ENCODE measurements at regions not wholly inside any gene's neighbourhood (a gene's known extent, or its start where the extent isn't known, plus 50 kb on each side); places are given as distances from the start of the nearest gene placed in this dataset.

DNA sequence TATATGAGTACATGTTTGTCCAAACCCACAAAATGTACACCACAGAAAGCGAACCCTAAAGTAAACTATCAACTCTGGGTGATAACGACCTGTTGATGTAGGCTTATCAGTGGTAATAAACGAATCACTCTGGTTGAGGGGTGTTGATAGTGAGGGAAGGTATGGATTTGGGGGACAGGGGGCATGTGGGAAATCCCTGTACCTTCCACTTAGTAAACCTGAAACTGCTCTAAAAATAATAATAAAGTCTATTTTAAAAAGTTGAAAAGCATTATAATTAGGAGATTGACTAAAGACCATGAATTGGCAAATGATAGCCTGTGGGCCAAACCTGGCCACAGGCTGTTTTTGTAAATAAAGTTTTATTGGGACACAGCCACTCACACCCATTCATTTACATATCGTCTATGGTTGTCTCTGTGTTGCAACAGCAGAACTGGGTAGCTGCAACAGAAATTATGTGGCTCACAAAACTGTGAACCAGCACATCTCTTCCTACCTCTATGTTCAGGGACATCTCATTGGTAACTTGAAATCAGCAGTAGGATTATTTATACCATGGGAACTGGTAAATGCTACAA lies 85.5 kb upstream of the CDYL2 start:
- CTCF ChIA-PET, result no interaction called here
- H3K36me3 ChIP-seq (ENCODE audit: control insufficient read depth, insufficient read depth, low read length), result no peaks in the 10 kb centered on the region
- H3K4me3 ChIP-seq (ENCODE audit: low read depth, low read length), result no peak overlapping the region
- TF ChIP-seq CTCF (IDR thresholded peaks at IDR 0.05; ENCODE audit: insufficient read depth, low read depth, low read length), result no peak
- POLR2A ChIA-PET, result no interaction called here
- no peak for DNase-seq (ENCODE audit: low read depth)
- H3K27me3 ChIP-seq (ENCODE audit: control insufficient read depth, insufficient read depth, low read length), result no peaks in the 10 kb centered on the region

GRCh38 chr16:80887062-80887461 lies 82.7 kb upstream of the CDYL2 start:
- TF ChIP-seq CTCF (IDR thresholded peaks at IDR 0.05; ENCODE audit: insufficient read depth, low read depth, low read length), result no peak
- ChIA-PET POLR2A (no interaction called here), CTCF (no interaction called here)
- no peak overlapping the region for H3K4me3 ChIP-seq (ENCODE audit: low read depth, low read length)
- no peaks in the 10 kb centered on the region for H3K36me3 ChIP-seq (ENCODE audit: control insufficient read depth, insufficient read depth, low read length)
- DNase-seq (ENCODE audit: low read depth), result no peak
- H3K27me3 ChIP-seq (ENCODE audit: control insufficient read depth, insufficient read depth, low read length), result no peaks in the 10 kb centered on the region

- DNase-seq (ENCODE audit: low read depth), result no peak
- H3K4me3 ChIP-seq (ENCODE audit: low read depth, low read length), result no peak overlapping the region
- CTCF ChIA-PET, result no interaction called here
- no peaks in the 10 kb centered on the region for H3K36me3 ChIP-seq (ENCODE audit: control insufficient read depth, insufficient read depth, low read length)
- no peaks in the 10 kb centered on the region for H3K27me3 ChIP-seq (ENCODE audit: control insufficient read depth, insufficient read depth, low read length)
- POLR2A ChIA-PET, result no interaction called here
- no peak for TF ChIP-seq CTCF (IDR thresholded peaks at IDR 0.05; ENCODE audit: insufficient read depth, low read depth, low read length)
Observed at GRCh38 chr16:80883816-80884215, 79.4 kb upstream of the CDYL2 start.

DNA sequence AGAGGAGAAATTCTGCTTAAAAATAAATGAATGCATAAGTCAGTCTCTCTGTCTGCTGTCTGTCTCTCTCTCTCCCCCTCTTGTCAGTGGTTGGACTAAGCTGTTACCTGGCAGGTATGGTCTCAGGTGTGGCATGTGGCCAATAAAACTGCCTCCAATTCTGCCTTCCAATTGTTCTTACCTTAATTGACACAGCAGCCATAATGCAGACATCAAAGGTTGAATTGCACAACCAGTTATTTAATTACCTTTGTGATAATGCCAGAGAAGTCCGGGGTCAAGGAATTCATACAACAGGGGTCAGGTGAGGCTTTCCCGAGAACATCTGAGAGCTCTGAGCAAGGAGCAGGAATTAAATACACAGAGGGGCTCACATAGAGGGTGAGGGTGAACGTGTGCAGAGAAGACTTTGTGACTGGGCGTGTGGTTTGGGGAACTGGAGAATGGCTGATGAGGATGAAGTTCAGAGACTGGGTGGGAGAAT lies 78.8 kb upstream of the CDYL2 start:
- POLR2A ChIA-PET, result no interaction called here
- Histone ChIP-seq H3K4me3 (ENCODE audit: low read depth, low read length) (no peak overlapping the region), H3K36me3 (ENCODE audit: control insufficient read depth, insufficient read depth, low read length) (no peaks in the 10 kb centered on the region), H3K27me3 (ENCODE audit: control insufficient read depth, insufficient read depth, low read length) (no peaks in the 10 kb centered on the region)
- CTCF ChIA-PET, result no interaction called here
- DNase-seq (ENCODE audit: low read depth), result no peak
- TF ChIP-seq CTCF (IDR thresholded peaks at IDR 0.05; ENCODE audit: insufficient read depth, low read depth, low read length), result no peak

DNA sequence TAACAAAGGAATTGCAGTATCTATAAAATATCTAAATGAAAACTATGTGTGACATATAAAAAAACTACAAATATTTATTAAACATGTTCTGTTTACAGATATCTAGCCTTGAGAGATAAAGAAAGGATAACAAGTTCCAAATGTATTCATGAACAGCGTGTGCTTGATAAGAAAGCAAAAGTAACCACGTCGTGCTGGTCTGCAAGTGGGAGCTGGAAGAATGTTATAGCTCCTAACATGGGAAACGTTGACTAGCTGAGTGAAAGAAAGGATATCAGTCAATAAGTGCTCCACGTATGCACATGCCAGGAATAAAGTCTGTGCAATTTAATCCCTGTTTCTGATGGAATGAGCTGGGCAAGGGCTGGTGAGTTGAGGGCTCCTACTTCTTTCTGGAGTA lies 71.2 kb upstream of the CDYL2 start:
- no peaks in the 10 kb centered on the region for H3K36me3 ChIP-seq (ENCODE audit: control insufficient read depth, insufficient read depth, low read length)
- DNase-seq (ENCODE audit: low read depth), result no peak
- CTCF ChIA-PET, result interaction anchor here (0.8 kb wide), 1 partner anchor 12 kb away, joined by 3 read pairs; no protein-coding TSS in a partner anchor
- POLR2A ChIA-PET, result no interaction called here
- H3K4me3 ChIP-seq (ENCODE audit: low read depth, low read length), result no peak overlapping the region
- no peak for TF ChIP-seq CTCF (IDR thresholded peaks at IDR 0.05; ENCODE audit: insufficient read depth, low read depth, low read length)
- no peaks in the 10 kb centered on the region for H3K27me3 ChIP-seq (ENCODE audit: control insufficient read depth, insufficient read depth, low read length)

All from BJ (cell line).